Fibroblast of villous mesenchyme (primary cell): ENCODE measurements at regions not wholly inside any gene's neighbourhood (a gene's known extent, or its start where the extent isn't known, plus 50 kb on each side); places are given as distances from the start of the nearest gene placed in this dataset.
"Not testable (repeated sequence)": the region's sequence is repeated elsewhere in the genome, so short reads cannot be mapped to it uniquely, and the experiment has no call there.

Source experiments
- DNase-seq: peaks from one replicate; pipeline ENCODE4 v3.0.0-alpha.2; 2010; ENCODE audit warnings: low read depth
- H3K4me3 ChIP-seq: 2 replicates; pipeline ENCODE4 v1.5.1; 2011; ENCODE audit warnings: low read depth, mild to moderate bottlenecking, low read length
- CTCF ChIP-seq: IDR thresholded peaks from 2 replicates; pipeline ENCODE4 v1.5.1; 2012; ENCODE audit warnings: low read depth, mild to moderate bottlenecking, low read length; ENCODE audit not compliant: insufficient read depth

DNA sequence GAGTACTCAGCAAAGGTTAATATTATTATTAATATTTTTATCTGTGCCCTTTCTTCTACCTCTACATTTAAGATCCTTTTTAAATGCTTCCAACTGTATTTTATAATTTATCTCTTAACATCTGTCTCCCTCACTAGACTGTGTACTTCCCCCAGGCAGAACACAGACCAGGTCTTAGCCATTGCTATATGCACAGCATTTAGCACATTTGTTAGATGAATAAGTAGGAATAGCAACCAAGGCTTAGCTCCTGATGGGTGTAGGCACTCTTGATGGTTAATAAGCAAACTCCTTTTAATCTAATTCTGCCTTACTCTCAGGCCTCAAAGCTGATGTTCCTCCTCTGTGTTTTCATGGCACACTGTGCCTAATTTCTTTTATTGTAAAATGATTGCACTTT, 83.7 kb upstream of the GNG12 start:
- H3K4me3 ChIP-seq, result no peak overlapping the region
- DNase-seq, result no peak
- TF ChIP-seq CTCF, result no peak

- DNase-seq, result no peak
- no peak for TF ChIP-seq CTCF
- no peak overlapping the region for H3K4me3 ChIP-seq
These were observed 83.0 kb upstream of the GNG12 start for GRCh38 chr1:67916140-67916886.

DNA sequence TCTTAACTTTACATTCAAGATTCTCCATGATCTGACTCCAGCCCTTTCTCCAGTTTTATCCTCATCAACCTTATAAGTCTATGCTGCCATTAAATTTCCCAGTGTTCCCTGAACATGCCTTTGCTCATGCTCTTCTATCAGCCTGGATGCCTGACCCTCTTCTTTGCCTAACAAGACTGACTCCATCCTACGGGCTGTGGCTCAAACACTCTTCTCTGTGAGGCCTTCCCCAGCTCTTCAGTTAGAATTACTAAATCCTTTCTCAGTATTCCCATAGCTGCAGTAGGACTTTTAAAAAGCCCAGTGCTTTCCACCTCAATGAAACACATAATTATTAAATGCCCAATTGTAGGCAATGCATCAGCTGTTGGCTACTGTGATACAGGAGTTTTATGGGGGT, 76.5 kb upstream of the GNG12 start:
- no peak for TF ChIP-seq CTCF
- H3K4me3 ChIP-seq, result no peak overlapping the region
- no peak for DNase-seq

- H3K4me3 ChIP-seq, result no peak overlapping the region
- no peak for TF ChIP-seq CTCF
- DNase-seq, result no peak
These were observed 75.1 kb upstream of the GNG12 start for GRCh38 chr1:67908250-67908936.

DNA sequence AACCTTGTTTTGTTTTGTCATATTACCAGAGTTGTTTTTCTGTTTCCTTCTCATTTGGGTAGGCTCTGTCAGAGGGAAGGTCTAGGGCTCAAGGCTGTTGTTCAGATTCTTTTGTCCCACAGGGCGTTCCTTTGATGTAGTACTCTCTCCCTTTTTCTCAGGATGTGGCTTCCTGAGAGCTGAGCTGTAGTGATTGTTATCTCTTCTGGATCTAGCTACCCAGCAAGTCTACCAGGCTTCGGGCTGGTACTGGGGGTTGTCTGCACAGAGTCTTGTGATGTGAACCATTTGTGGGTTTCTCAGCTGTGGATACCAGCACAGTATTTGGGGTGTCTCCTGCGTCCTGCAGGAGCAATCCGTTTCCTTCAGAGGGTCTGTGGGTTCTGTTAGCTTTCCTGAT, 74.2 kb upstream of the GNG12 start:
- DNase-seq, result peak; percentile 29
- not testable (repeated sequence) for H3K4me3 ChIP-seq

- H3K4me3 ChIP-seq, DNase-seq: not testable (repeated sequence)
These were observed 72.7 kb upstream of the GNG12 start for GRCh38 chr1:67906015-67906414.

- H3K4me3 ChIP-seq, DNase-seq: not testable (repeated sequence)
These were observed 69.4 kb upstream of the GNG12 start for GRCh38 chr1:67902546-67903223.

DNA sequence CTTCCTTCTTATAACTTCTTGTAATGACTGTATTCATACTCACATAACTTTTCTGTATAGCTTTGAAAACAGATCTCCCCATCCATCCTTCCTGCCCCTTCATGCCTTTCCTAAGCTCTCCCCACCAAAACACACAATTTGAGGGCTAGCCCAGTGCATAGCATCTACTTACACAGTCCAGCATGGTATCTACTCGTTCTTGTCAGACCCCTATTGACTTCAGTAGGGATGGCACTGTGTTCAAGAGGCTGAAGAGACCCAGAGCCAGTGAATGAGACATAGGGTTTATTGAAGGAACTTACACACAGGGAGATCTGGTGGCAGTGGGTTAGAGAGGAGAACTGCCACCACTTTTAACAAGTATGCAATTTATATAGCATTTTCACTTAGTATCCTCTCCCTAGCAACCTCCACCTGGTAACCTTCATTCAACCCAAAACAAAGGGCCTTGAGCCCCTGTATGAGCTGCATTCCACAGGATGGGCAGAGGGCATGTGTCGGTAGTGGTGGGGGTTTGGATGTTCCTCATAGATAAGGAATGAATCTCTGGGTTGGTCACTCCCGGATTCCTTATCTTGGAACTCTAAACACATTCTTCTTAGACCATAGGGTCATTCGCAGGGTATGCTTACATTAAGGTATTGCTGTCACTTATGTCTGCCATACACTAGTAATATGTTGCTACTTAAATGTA, 64.9 kb upstream of the GNG12 start:
- TF ChIP-seq CTCF, result no peak
- no peak overlapping the region for H3K4me3 ChIP-seq
- no peak for DNase-seq
